Transverse colon (tissue), 4 donors: ENCODE measurements at regions not wholly inside any gene's neighbourhood (a gene's known extent, or its start where the extent isn't known, plus 50 kb on each side); places are given as distances from the start of the nearest gene placed in this dataset.

Experiments used
- CTCF ChIP-seq, 5 experiments: fragments of 200-600 bp in 3 of 5; fragments of 450-650 bp in 2 of 5; sonication (generic) in 3 of 5; IDR thresholded peaks; 1 replicate in 2 of 5; 2 replicates in 3 of 5; pipeline ENCODE4 v1.5.1; 2016 to 2017; ENCODE audit warnings: antibody characterized with exemption in 5 of 5, inconsistent platforms in 3 of 5, mild to moderate bottlenecking in 2 of 5, moderate library complexity in 1 of 5
- EP300 ChIP-seq: sonication (generic); formaldehyde crosslinking; IDR thresholded peaks from one replicate; pipeline ENCODE4 v1.6.1; 2017; ENCODE audit warnings: antibody characterized with exemption, low read depth
- POLR2A ChIP-seq: fragments of 450-650 bp; IDR thresholded peaks from one replicate; pipeline ENCODE4 v1.6.1; 2016; ENCODE audit warnings: antibody characterized with exemption, mild to moderate bottlenecking, moderate library complexity
- POLR2AphosphoS5 ChIP-seq, 3 donors: sonication (generic); formaldehyde crosslinking; IDR thresholded peaks; one replicate each; pipeline ENCODE4 v1.6.1; 2016; ENCODE audit warnings: antibody characterized with exemption in 3 of 3

- TF ChIP-seq CTCF (IDR thresholded peaks at IDR 0.05) (no peak), POLR2A (no peak), POLR2AphosphoS5 (IDR thresholded peaks at IDR 0.05) (no peak), EP300 (no peak)
These were observed 108.2 kb upstream of the IRX5 start for GRCh38 chr16:54822492-54822891.
